OCI-M1 (cell line): ENCODE measurements at regions not wholly inside any gene's neighbourhood (a gene's known extent, or its start where the extent isn't known, plus 50 kb on each side); places are given as distances from the start of the nearest gene placed in this dataset.

Experiments used
- DNase-seq: peaks from one replicate; lab custom pipeline; 2025; lab: John Stamatoyannopoulos, UW

GRCh38 chr21:43348170-43348766 lies 78.7 kb downstream of the SIK1 start:
- DNase-seq, result no peak

- no peak for DNase-seq
These were observed 79.3 kb downstream of the SIK1 start for GRCh38 chr21:43347461-43348169.

GRCh38 chr21:43346551-43346950 lies 80.4 kb downstream of the SIK1 start:
- DNase-seq, result no peak

GRCh38 chr21:43345746-43346409 lies 81.1 kb downstream of the SIK1 start:
- peak; percentile 73 for DNase-seq

GRCh38 chr21:43345046-43345745 lies 81.7 kb downstream of the SIK1 start:
- no peak for DNase-seq

- DNase-seq, result no peak
These were observed 82.7 kb downstream of the SIK1 start for GRCh38 chr21:43343992-43344886.

GRCh38 chr21:43343095-43343991 lies 83.6 kb downstream of the SIK1 start:
- DNase-seq, result no peak

- DNase-seq, result no peak
These were observed 84.5 kb downstream of the SIK1 start for GRCh38 chr21:43342301-43342881.

GRCh38 chr21:43341378-43342161 lies 85.4 kb downstream of the SIK1 start:
- DNase-seq, result no peak

GRCh38 chr21:43340491-43341377 lies 86.2 kb downstream of the SIK1 start:
- DNase-seq, result no peak

GRCh38 chr21:43339668-43340067 lies 87.3 kb downstream of the SIK1 start:
- no peak for DNase-seq

GRCh38 chr21:43338951-43339350 lies 88.0 kb downstream of the SIK1 start:
- DNase-seq, result no peak

- no peak for DNase-seq
These were observed 88.9 kb downstream of the SIK1 start for GRCh38 chr21:43337901-43338655.

GRCh38 chr21:43335119-43335518 lies 91.8 kb downstream of the SIK1 start:
- DNase-seq, result no peak

GRCh38 chr21:43334214-43334958 lies 92.5 kb downstream of the SIK1 start:
- no peak for DNase-seq

- no peak for DNase-seq
These were observed 93.5 kb downstream of the SIK1 start for GRCh38 chr21:43333298-43334062.
